HG03442 (cell line): ENCODE measurements at regions not wholly inside any gene's neighbourhood (a gene's known extent, or its start where the extent isn't known, plus 50 kb on each side); places are given as distances from the start of the nearest gene placed in this dataset.

ENCODE experiments used
- ATAC-seq: cut with Tn5 transposase; IDR thresholded peaks from one replicate; pipeline ENCODE4 v1.9.1; 2021; ENCODE audit warnings: mild to moderate bottlenecking, moderate library complexity; ENCODE audit not compliant: unreplicated experiment

- no peak for ATAC-seq
Measured at GRCh38 chr3:146679995-146680394, 74.8 kb upstream of the PLSCR5 start.

GRCh38 chr3:146679191-146679590 is 74.0 kb upstream of the PLSCR5 start:
- no peak for ATAC-seq

GRCh38 chr3:146672941-146673340 is 67.8 kb upstream of the PLSCR5 start:
- no peak for ATAC-seq

GRCh38 chr3:146664403-146664802 is 59.3 kb upstream of the PLSCR5 start:
- ATAC-seq: no peak

GRCh38 chr3:146658841-146659240 is 53.7 kb upstream of the PLSCR5 start:
- ATAC-seq: no peak

GRCh38 chr3:146655333-146655996 is 50.3 kb upstream of the PLSCR5 start:
- ATAC-seq: no peak
